ENCODE measurements at regions not wholly inside any gene's neighbourhood (a gene's known extent, or its start where the extent isn't known, plus 50 kb on each side); places are given as distances from the start of the nearest gene placed in this dataset.

DNA sequence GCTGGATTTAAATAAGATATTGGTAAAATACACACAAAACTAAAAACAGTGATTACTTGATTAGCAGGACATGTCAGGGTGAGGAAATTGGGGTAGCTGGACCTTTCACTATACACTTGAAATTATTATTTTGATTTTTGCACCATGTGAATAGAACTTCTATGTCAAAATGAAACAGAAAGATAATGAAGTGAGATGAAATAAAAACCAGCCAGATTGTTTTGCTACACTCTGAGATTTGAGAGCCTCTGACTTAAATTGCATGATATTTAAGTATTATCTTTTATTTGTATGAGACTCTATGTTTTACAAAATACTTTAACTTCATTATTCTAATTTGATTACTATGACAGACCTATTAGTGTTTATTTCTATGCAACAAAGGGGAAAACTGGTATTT lies 819.6 kb upstream of the ATXN8OS start:
- intact Hi-C loops (cut with DNase I; ENCODE audit: low total_unique reads), result no loop called here
- no peaks in the 10 kb centered on the region for H3K9me3 ChIP-seq
- no peak for DNase-seq

DNA sequence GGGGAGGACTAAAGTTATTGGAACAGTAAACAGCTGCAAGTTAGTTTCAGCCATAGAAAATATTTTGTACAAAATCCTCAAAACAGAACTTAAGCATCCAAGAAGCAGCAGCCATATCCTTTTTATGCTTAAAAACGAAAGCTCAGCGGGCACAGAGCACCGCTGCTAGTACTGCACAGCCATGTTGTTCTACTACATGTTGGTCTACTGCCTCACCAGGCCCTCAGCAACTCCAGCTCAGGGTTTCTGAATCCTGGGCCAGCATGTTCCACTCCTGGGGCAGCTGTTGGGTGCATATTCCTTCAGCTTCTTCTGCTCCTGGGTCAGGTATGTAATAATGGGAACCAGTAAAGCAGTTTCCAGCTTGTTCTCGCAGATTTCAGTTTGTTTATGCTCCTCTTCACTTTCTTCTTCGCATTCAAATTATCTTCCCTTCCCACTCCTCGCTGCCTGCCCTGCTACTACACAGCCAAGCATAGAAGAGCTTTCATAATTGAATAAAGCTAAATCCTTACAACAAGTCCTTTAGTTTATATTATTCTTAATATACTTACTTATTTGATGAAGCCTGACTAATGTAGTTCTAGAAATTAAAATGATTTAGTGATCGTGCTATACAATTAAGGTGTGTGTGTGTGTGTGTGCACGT lies 820.5 kb upstream of the ATXN8OS start:
- DNase-seq, result no peak
- no peaks in the 10 kb centered on the region for H3K4me1 ChIP-seq
- H3K36me3 ChIP-seq, result no peaks in the 10 kb centered on the region
- intact Hi-C loops (cut with DNase I; ENCODE audit: low total_unique reads) (no loop called here), in situ Hi-C loops (cut with MboI; ENCODE audit: low pct_ligation_motif_present in 1 of 4, low pct_unique_long_range_greater_than_20kb in 1 of 4, low sequenced_read_pairs in 3 of 4) (no loop called here)
- no peak overlapping the region for H3K4me3 ChIP-seq
- TF ChIP-seq POLR2AphosphoS5 (IDR thresholded peaks at IDR 0.05) (no peak), CTCF (IDR thresholded peaks at IDR 0.05) (no peak), EP300 (IDR thresholded peaks at IDR 0.05; ENCODE audit: low read depth) (no peak), POLR2A (IDR thresholded peaks at IDR 0.05) (no peak)
- 82 to 83% methylated on average over 8 of the region's 8 CpGs for WGBS, 2 donors (ENCODE audit: low coverage in 1 of 2)
- no peaks in the 10 kb centered on the region for H3K9me3 ChIP-seq
- no peaks in the 10 kb centered on the region for H3K27me3 ChIP-seq
- no peak overlapping the region for H3K27ac ChIP-seq

More for the DNA sequence above, 819.6 kb upstream of the ATXN8OS start:
- TF ChIP-seq POLR2A (IDR thresholded peaks at IDR 0.05), result no peak
- TF ChIP-seq EP300 (IDR thresholded peaks at IDR 0.05; ENCODE audit: low read depth), result no peak
- no peak for TF ChIP-seq CTCF (IDR thresholded peaks at IDR 0.05)
- TF ChIP-seq POLR2AphosphoS5 (IDR thresholded peaks at IDR 0.05), result no peak
- no peaks in the 10 kb centered on the region for H3K36me3 ChIP-seq
- H3K4me1 ChIP-seq, result no peaks in the 10 kb centered on the region
- H3K27ac ChIP-seq, result no peak overlapping the region
- no peaks in the 10 kb centered on the region for H3K27me3 ChIP-seq
- in situ Hi-C loops (cut with MboI; ENCODE audit: low pct_ligation_motif_present in 1 of 4, low pct_unique_long_range_greater_than_20kb in 1 of 4, low sequenced_read_pairs in 3 of 4), result no loop called here
- H3K4me3 ChIP-seq, result no peak overlapping the region

- Histone ChIP-seq H3K4me3 (no peak overlapping the region), H3K27me3 (no peaks in the 10 kb centered on the region), H3K9me3 (no peaks in the 10 kb centered on the region), H3K27ac (no peak overlapping the region), H3K4me1 (no peaks in the 10 kb centered on the region), H3K36me3 (no peaks in the 10 kb centered on the region)
- no peak for DNase-seq
- in situ Hi-C loops (cut with MboI; ENCODE audit: low pct_ligation_motif_present in 1 of 4, low pct_unique_long_range_greater_than_20kb in 1 of 4, low sequenced_read_pairs in 3 of 4) (no loop called here), intact Hi-C loops (cut with DNase I; ENCODE audit: low total_unique reads) (no loop called here)
- TF ChIP-seq POLR2A (IDR thresholded peaks at IDR 0.05) (no peak), EP300 (IDR thresholded peaks at IDR 0.05; ENCODE audit: low read depth) (no peak), CTCF (IDR thresholded peaks at IDR 0.05) (no peak), POLR2AphosphoS5 (IDR thresholded peaks at IDR 0.05) (no peak)
- 68 to 71% methylated on average over 2 of the region's 2 CpGs for WGBS, 2 donors (ENCODE audit: low coverage in 1 of 2)
Observed at GRCh38 chr13:69283837-69284236, 823.8 kb upstream of the ATXN8OS start.

GRCh38 chr13:69283301-69283700 lies 824.3 kb upstream of the ATXN8OS start:
- H3K9me3 ChIP-seq, result no peaks in the 10 kb centered on the region
- TF ChIP-seq CTCF (IDR thresholded peaks at IDR 0.05) (no peak), POLR2A (IDR thresholded peaks at IDR 0.05) (no peak), POLR2AphosphoS5 (IDR thresholded peaks at IDR 0.05) (no peak), EP300 (IDR thresholded peaks at IDR 0.05; ENCODE audit: low read depth) (no peak)
- no peak overlapping the region for H3K27ac ChIP-seq
- no peaks in the 10 kb centered on the region for H3K4me1 ChIP-seq
- H3K4me3 ChIP-seq, result no peak overlapping the region
- in situ Hi-C loops (cut with MboI; ENCODE audit: low pct_ligation_motif_present in 1 of 4, low pct_unique_long_range_greater_than_20kb in 1 of 4, low sequenced_read_pairs in 3 of 4) (no loop called here), intact Hi-C loops (cut with DNase I; ENCODE audit: low total_unique reads) (no loop called here)
- no peaks in the 10 kb centered on the region for H3K36me3 ChIP-seq
- DNase-seq, result no peak
- WGBS, 2 donors (ENCODE audit: low coverage in 1 of 2), result 55 to 83% methylated on average over 1 of the region's 1 CpG
- no peaks in the 10 kb centered on the region for H3K27me3 ChIP-seq

Data from transverse colon (tissue), 4 donors.